ENCODE measurements at regions not wholly inside any gene's neighbourhood (a gene's known extent, or its start where the extent isn't known, plus 50 kb on each side); places are given as distances from the start of the nearest gene placed in this dataset.
"Not testable (repeated sequence)": the region's sequence is repeated elsewhere in the genome, so short reads cannot be mapped to it uniquely, and the experiment has no call there.

GRCh38 chr20:30376430-30376766 is 881.1 kb upstream of the DEFB115 start:
- not testable (repeated sequence) for TF ChIP-seq CTCF (IDR thresholded peaks at IDR 0.05; ENCODE audit: extremely low read depth in 1 of 2, insufficient read depth in 1 of 2, low read depth in 1 of 2, low read length in 2 of 2); POLR2A (IDR thresholded peaks at IDR 0.05; ENCODE audit: low read depth, low read length); FOS (IDR thresholded peaks at IDR 0.05; ENCODE audit: borderline replicate concordance, insufficient read depth, low read length)
- TF ChIP-seq, protein P1, sequence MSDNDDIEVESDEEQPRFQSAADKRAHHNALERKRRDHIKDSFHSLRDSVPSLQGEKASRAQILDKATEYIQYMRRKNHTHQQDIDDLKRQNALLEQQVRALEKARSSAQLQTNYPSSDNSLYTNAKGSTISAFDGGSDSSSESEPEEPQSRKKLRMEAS (IDR thresholded peaks at IDR 0.05; ENCODE audit: insufficient read depth, insufficient read length), result not testable (repeated sequence)
